Breast epithelium (tissue), 3 donors: ENCODE measurements at regions not wholly inside any gene's neighbourhood (a gene's known extent, or its start where the extent isn't known, plus 50 kb on each side); places are given as distances from the start of the nearest gene placed in this dataset.

Experiments used
- CTCF ChIP-seq, 3 donors: fragments of 450-650 bp; IDR thresholded peaks; one replicate each; pipeline ENCODE4 v1.5.1; 2016 to 2017; ENCODE audit warnings: antibody characterized with exemption in 3 of 3, mild to moderate bottlenecking in 3 of 3, moderate library complexity in 3 of 3
- POLR2A ChIP-seq: fragments of 450-650 bp; IDR thresholded peaks from one replicate; pipeline ENCODE4 v1.6.1; 2016; ENCODE audit warnings: antibody characterized with exemption, mild to moderate bottlenecking, moderate library complexity
- POLR2AphosphoS5 ChIP-seq, 3 donors: sonication (generic); formaldehyde crosslinking; IDR thresholded peaks; one replicate each; pipeline ENCODE4 v1.6.1; 2017; ENCODE audit warnings: antibody characterized with exemption in 3 of 3

- TF ChIP-seq CTCF (IDR thresholded peaks at IDR 0.05) (no peak), POLR2AphosphoS5 (IDR thresholded peaks at IDR 0.05) (no peak), POLR2A (no peak)
These were observed 474.7 kb upstream of the LRATD1 start for GRCh38 chr2:14157816-14158215.
